ENCODE measurements at regions not wholly inside any gene's neighbourhood (a gene's known extent, or its start where the extent isn't known, plus 50 kb on each side); places are given as distances from the start of the nearest gene placed in this dataset.

GRCh38 chr14:86852530-86852929, 1140.5 kb downstream of the GALC start:
- no peak for TF ChIP-seq CTCF (IDR thresholded peaks at IDR 0.05; ENCODE audit: control extremely low read depth, extremely low read depth)
- WGBS, 2 donors: 55 to 67% methylated on average over 5 of the region's 5 CpGs
- Histone ChIP-seq H3K4me1 (ENCODE audit: control insufficient read depth in 5 of 5, insufficient read depth in 5 of 5, low read length in 5 of 5) (no peaks in the 10 kb centered on the region), H3K27ac (ENCODE audit: low read depth in 1 of 2, low read length in 1 of 2) (no peak overlapping the region), H3K9me3 (ENCODE audit: control insufficient read depth in 4 of 4, insufficient read depth in 3 of 4, low read length in 3 of 4) (no peaks in the 10 kb centered on the region), H3K36me3 (ENCODE audit: control insufficient read depth in 4 of 4, insufficient read depth in 4 of 4, low read length in 4 of 4) (no peaks in the 10 kb centered on the region), H3K9ac (ENCODE audit: insufficient read depth in 1 of 2, low read length in 2 of 2) (no peak overlapping the region), H3K27me3 (ENCODE audit: control insufficient read depth in 3 of 3, insufficient read depth in 3 of 3, low read length in 2 of 3) (no peaks in the 10 kb centered on the region), H3K4me3 (no peak overlapping the region)
- DNase-seq: no peak
- no peak for ATAC-seq (ENCODE audit: insufficient read depth, low FRiP score)

- H3K9ac ChIP-seq (ENCODE audit: insufficient read depth in 1 of 2, low read length in 2 of 2): no peak overlapping the region
- TF ChIP-seq CTCF (IDR thresholded peaks at IDR 0.05; ENCODE audit: control extremely low read depth, extremely low read depth): no peak
- no peaks in the 10 kb centered on the region for H3K27me3 ChIP-seq (ENCODE audit: control insufficient read depth in 3 of 3, insufficient read depth in 3 of 3, low read length in 2 of 3)
- no peaks in the 10 kb centered on the region for H3K36me3 ChIP-seq (ENCODE audit: control insufficient read depth in 4 of 4, insufficient read depth in 4 of 4, low read length in 4 of 4)
- no peak overlapping the region for H3K27ac ChIP-seq (ENCODE audit: low read depth in 1 of 2, low read length in 1 of 2)
- H3K4me1 ChIP-seq (ENCODE audit: control insufficient read depth in 5 of 5, insufficient read depth in 5 of 5, low read length in 5 of 5): no peaks in the 10 kb centered on the region
- no peak for DNase-seq
- H3K9me3 ChIP-seq (ENCODE audit: control insufficient read depth in 4 of 4, insufficient read depth in 3 of 4, low read length in 3 of 4): no peaks in the 10 kb centered on the region
- 55 to 64% methylated on average over 3 of the region's 3 CpGs for WGBS, 2 donors
- no peak for ATAC-seq (ENCODE audit: insufficient read depth, low FRiP score)
- H3K4me3 ChIP-seq: no peak overlapping the region
Observed at GRCh38 chr14:86847140-86847539, 1145.8 kb downstream of the GALC start.

- Histone ChIP-seq H3K9ac (ENCODE audit: insufficient read depth in 1 of 2, low read length in 2 of 2) (no peak overlapping the region), H3K4me1 (ENCODE audit: control insufficient read depth in 5 of 5, insufficient read depth in 5 of 5, low read length in 5 of 5) (no peaks in the 10 kb centered on the region), H3K27ac (ENCODE audit: low read depth in 1 of 2, low read length in 1 of 2) (no peak overlapping the region), H3K36me3 (ENCODE audit: control insufficient read depth in 4 of 4, insufficient read depth in 4 of 4, low read length in 4 of 4) (no peaks in the 10 kb centered on the region), H3K4me3 (no peak overlapping the region), H3K9me3 (ENCODE audit: control insufficient read depth in 4 of 4, insufficient read depth in 3 of 4, low read length in 3 of 4) (no peaks in the 10 kb centered on the region), H3K27me3 (ENCODE audit: control insufficient read depth in 3 of 3, insufficient read depth in 3 of 3, low read length in 2 of 3) (no peaks in the 10 kb centered on the region)
- no peak for TF ChIP-seq CTCF (IDR thresholded peaks at IDR 0.05; ENCODE audit: control extremely low read depth, extremely low read depth)
- 97% methylated on average over 3 of the region's 3 CpGs for WGBS, 2 donors
- ATAC-seq (ENCODE audit: insufficient read depth, low FRiP score) (no peak), DNase-seq (no peak)
Observed at GRCh38 chr14:86838363-86838762, 1154.6 kb downstream of the GALC start.

- Histone ChIP-seq H3K9ac (ENCODE audit: insufficient read depth in 1 of 2, low read length in 2 of 2) (no peak overlapping the region), H3K36me3 (ENCODE audit: control insufficient read depth in 4 of 4, insufficient read depth in 4 of 4, low read length in 4 of 4) (no peaks in the 10 kb centered on the region), H3K4me1 (ENCODE audit: control insufficient read depth in 5 of 5, insufficient read depth in 5 of 5, low read length in 5 of 5) (no peaks in the 10 kb centered on the region), H3K4me3 (no peak overlapping the region), H3K27me3 (ENCODE audit: control insufficient read depth in 3 of 3, insufficient read depth in 3 of 3, low read length in 2 of 3) (no peaks in the 10 kb centered on the region), H3K27ac (ENCODE audit: low read depth in 1 of 2, low read length in 1 of 2) (no peak overlapping the region), H3K9me3 (ENCODE audit: control insufficient read depth in 4 of 4, insufficient read depth in 3 of 4, low read length in 3 of 4) (peaks cover 0 to 6% (median 0%) of the 10 kb centered on the region in 4 donors)
- ATAC-seq (ENCODE audit: insufficient read depth, low FRiP score): no peak
- WGBS, 2 donors: 51 to 65% methylated on average over 1 of the region's 1 CpG
- DNase-seq: peak in 2 of 3 donors; percentile 7 to 51
- no peak for TF ChIP-seq CTCF (IDR thresholded peaks at IDR 0.05; ENCODE audit: control extremely low read depth, extremely low read depth)
Observed at GRCh38 chr14:86826661-86827060, 1166.3 kb downstream of the GALC start.
